ENCODE measurements at regions not wholly inside any gene's neighbourhood (a gene's known extent, or its start where the extent isn't known, plus 50 kb on each side); places are given as distances from the start of the nearest gene placed in this dataset.
"Not testable (repeated sequence)": the region's sequence is repeated elsewhere in the genome, so short reads cannot be mapped to it uniquely, and the experiment has no call there.

GRCh38 chr1:58231204-58231603 is 315.3 kb downstream of the OMA1 start:
- no peaks in the 10 kb centered on the region for H3K27me3 ChIP-seq (replicated peaks; ENCODE audit: control insufficient read depth, insufficient read depth, low read length)
- no peak overlapping the region for H3K4me3 ChIP-seq (replicated peaks; ENCODE audit: low read depth, low read length)
- no peak for DNase-seq (ENCODE audit: extremely low read depth, insufficient read length)
- no peaks in the 10 kb centered on the region for H3K36me3 ChIP-seq (ENCODE audit: control insufficient read depth, insufficient read depth, low read length)
- no peak for TF ChIP-seq CTCF (IDR thresholded peaks at IDR 0.05; ENCODE audit: insufficient read depth, low read length, poor library complexity, severe bottlenecking)

- no peak for DNase-seq (ENCODE audit: extremely low read depth, insufficient read length)
- Histone ChIP-seq H3K4me3 (replicated peaks; ENCODE audit: low read depth, low read length) (no peak overlapping the region), H3K27me3 (replicated peaks; ENCODE audit: control insufficient read depth, insufficient read depth, low read length) (no peaks in the 10 kb centered on the region), H3K36me3 (ENCODE audit: control insufficient read depth, insufficient read depth, low read length) (no peaks in the 10 kb centered on the region)
- no peak for TF ChIP-seq CTCF (IDR thresholded peaks at IDR 0.05; ENCODE audit: insufficient read depth, low read length, poor library complexity, severe bottlenecking)
Measured at GRCh38 chr1:58227604-58228003, 318.9 kb downstream of the OMA1 start.

- Histone ChIP-seq H3K36me3 (ENCODE audit: control insufficient read depth, insufficient read depth, low read length) (no peaks in the 10 kb centered on the region), H3K27me3 (replicated peaks; ENCODE audit: control insufficient read depth, insufficient read depth, low read length) (no peaks in the 10 kb centered on the region; the same call in 1 of the 2 replicates), H3K4me3 (replicated peaks; ENCODE audit: low read depth, low read length) (no peak overlapping the region)
- TF ChIP-seq CTCF (IDR thresholded peaks at IDR 0.05; ENCODE audit: insufficient read depth, low read length, poor library complexity, severe bottlenecking): no peak
- DNase-seq (ENCODE audit: extremely low read depth, insufficient read length): no peak
Measured at GRCh38 chr1:58223522-58223921, 323.0 kb downstream of the OMA1 start.

GRCh38 chr1:58220836-58221472 is 325.6 kb downstream of the OMA1 start:
- Histone ChIP-seq H3K36me3 (ENCODE audit: control insufficient read depth, insufficient read depth, low read length) (no peaks in the 10 kb centered on the region), H3K27me3 (replicated peaks; ENCODE audit: control insufficient read depth, insufficient read depth, low read length) (peaks cover 1% of the 10 kb centered on the region), H3K4me3 (replicated peaks; ENCODE audit: low read depth, low read length) (no peak overlapping the region)
- DNase-seq (ENCODE audit: extremely low read depth, insufficient read length): no peak
- no peak for TF ChIP-seq CTCF (IDR thresholded peaks at IDR 0.05; ENCODE audit: insufficient read depth, low read length, poor library complexity, severe bottlenecking)

DNA sequence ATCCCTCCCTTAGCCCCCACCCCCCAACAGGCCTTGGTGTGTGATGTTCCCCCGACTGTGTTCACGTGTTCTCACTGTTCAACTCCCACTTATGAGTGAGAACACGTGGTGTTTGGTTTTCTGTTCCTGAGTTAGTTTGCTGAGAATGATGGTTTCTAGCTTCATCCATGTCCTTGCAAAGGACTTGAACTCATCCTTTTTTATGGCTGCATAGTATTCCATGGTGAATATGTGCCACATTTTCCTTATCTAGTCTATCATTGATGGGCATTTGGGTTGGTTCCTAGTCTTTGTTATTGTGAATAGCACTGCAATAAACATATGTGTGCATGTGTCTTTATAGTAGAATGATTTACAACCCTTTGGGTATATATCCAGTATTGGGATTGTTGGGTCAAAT is 330.4 kb downstream of the OMA1 start:
- H3K27me3 ChIP-seq (replicated peaks; ENCODE audit: control insufficient read depth, insufficient read depth, low read length); H3K4me3 ChIP-seq (replicated peaks; ENCODE audit: low read depth, low read length); H3K36me3 ChIP-seq (ENCODE audit: control insufficient read depth, insufficient read depth, low read length); DNase-seq (ENCODE audit: extremely low read depth, insufficient read length): not testable (repeated sequence)

- H3K4me3 ChIP-seq (replicated peaks; ENCODE audit: low read depth, low read length): no peak overlapping the region
- no peak for DNase-seq (ENCODE audit: extremely low read depth, insufficient read length)
- H3K27me3 ChIP-seq (replicated peaks; ENCODE audit: control insufficient read depth, insufficient read depth, low read length): peaks cover 1% of the 10 kb centered on the region
- H3K36me3 ChIP-seq (ENCODE audit: control insufficient read depth, insufficient read depth, low read length): no peaks in the 10 kb centered on the region
- no peak for TF ChIP-seq CTCF (IDR thresholded peaks at IDR 0.05; ENCODE audit: insufficient read depth, low read length, poor library complexity, severe bottlenecking)
Measured at GRCh38 chr1:58214674-58215073, 331.9 kb downstream of the OMA1 start.

Measured in GM06990 (cell line).